ENCODE measurements at regions not wholly inside any gene's neighbourhood (a gene's known extent, or its start where the extent isn't known, plus 50 kb on each side); places are given as distances from the start of the nearest gene placed in this dataset.

GRCh38 chr10:31607481-31607880, 288.5 kb downstream of the ZEB1 start:
- H3K4me1 ChIP-seq: 0 out of 3 replicates have a peak, but pooled peaks cover 3% of the 10 kb centered on the region
- no peaks in the 10 kb centered on the region for H3K9me3 ChIP-seq
- no peak overlapping the region for H3K4me3 ChIP-seq
- FAIRE-seq (no peak), DNase-seq (ENCODE audit: low read depth in 1 of 2, low spot score in 1 of 2) (no peak), ATAC-seq (no peak)
- TF ChIP-seq E2F6 (IDR thresholded peaks at IDR 0.05; ENCODE audit: borderline replicate concordance, low read depth) (no peak), JUNB (IDR thresholded peaks at IDR 0.05) (no peak), MAX (IDR thresholded peaks at IDR 0.05) (no peak)
- ChIA-PET POLR2A (no interaction called here), CTCF (interaction anchor here (0.6 to 1.2 kb wide), 2 partner anchors 11 to 891 kb away, joined by 3 to 4 read pairs; no protein-coding TSS in a partner anchor)
- 35% methylated on average over 3 of the region's 3 CpGs for WGBS (ENCODE audit: missing lambda C conversion rate)
- no peak overlapping the region for H3K27ac ChIP-seq
- no peak overlapping the region for H3K4me2 ChIP-seq

- POLR2A ChIA-PET: no interaction called here
- DNase-seq (ENCODE audit: low read depth in 1 of 2, low spot score in 1 of 2) (no peak), FAIRE-seq (no peak)
These were observed 287.8 kb downstream of the ZEB1 start for GRCh38 chr10:31606841-31607240.

GRCh38 chr10:31605861-31606525, 287.0 kb downstream of the ZEB1 start:
- no peak for ATAC-seq
- Histone ChIP-seq H3K9me3 (no peaks in the 10 kb centered on the region), H3K27ac (no peak overlapping the region), H3K4me3 (no peak overlapping the region), H3K4me1 (0 out of 3 replicates have a peak, but pooled peaks cover 3% of the 10 kb centered on the region), H3K4me2 (no peak overlapping the region)
- no peak for DNase-seq (ENCODE audit: low read depth in 1 of 2, low spot score in 1 of 2)
- WGBS (ENCODE audit: missing lambda C conversion rate): 67% methylated on average over 2 of the region's 2 CpGs
- ChIA-PET POLR2A (no interaction called here), CTCF (interaction anchor here (0.7 kb wide), 1 partner anchor 22 kb away, joined by 3 read pairs; no protein-coding TSS in a partner anchor)
- no peak for FAIRE-seq
- TF ChIP-seq JUNB (IDR thresholded peaks at IDR 0.05) (no peak), HES2 (IDR thresholded peaks at IDR 0.05) (no peak), NR3C1 (IDR thresholded peaks at IDR 0.05) (no peak), MYC (IDR thresholded peaks at IDR 0.05; ENCODE audit: borderline replicate concordance, low read length) (no peak), ZSCAN20 (CRISPR knock-in tag; IDR thresholded peaks at IDR 0.05) (no peak), MAZ (IDR thresholded peaks at IDR 0.05; ENCODE audit: borderline replicate concordance, low read depth, low read length) (no peak), MAFK (IDR thresholded peaks at IDR 0.05; ENCODE audit: partially characterized antibody) (no peak), PHF8 (IDR thresholded peaks at IDR 0.05; ENCODE audit: borderline replicate concordance, low read depth) (no peak), GATA3 (IDR thresholded peaks at IDR 0.05; ENCODE audit: borderline replicate concordance) (no peak), BCL3 (IDR thresholded peaks at IDR 0.05) (no peak), SMC3 (IDR thresholded peaks at IDR 0.05) (no peak), USF2 (IDR thresholded peaks at IDR 0.05) (no peak)

More at GRCh38 chr10:31606841-31607240, 287.8 kb downstream of the ZEB1 start:
- TF ChIP-seq CBX8 (IDR thresholded peaks at IDR 0.05) (no peak), ZFP36 (IDR thresholded peaks at IDR 0.05; ENCODE audit: borderline replicate concordance, partially characterized antibody) (no peak), EHF (CRISPR knock-in tag; IDR thresholded peaks at IDR 0.05) (no peak), NPAS2 (CRISPR knock-in tag; IDR thresholded peaks at IDR 0.05; ENCODE audit: borderline replicate concordance) (no peak), ATOH8 (CRISPR knock-in tag; IDR thresholded peaks at IDR 0.05; ENCODE audit: low read depth) (no peak), KDM5A (IDR thresholded peaks at IDR 0.05) (no peak), NR3C1 (IDR thresholded peaks at IDR 0.05) (no peak), NFE2L2 (conservative IDR thresholded peaks at IDR 0.05; ENCODE audit: low read length) (no peak), HOXB13 (CRISPR knock-in tag; IDR thresholded peaks at IDR 0.05; ENCODE audit: low read depth) (no peak), CHD4 (IDR thresholded peaks at IDR 0.05; ENCODE audit: borderline replicate concordance) (no peak), EP300 (IDR thresholded peaks at IDR 0.05) (no peak), HOXB5 (CRISPR knock-in tag; IDR thresholded peaks at IDR 0.05) (no peak), GATA3 (IDR thresholded peaks at IDR 0.05; ENCODE audit: borderline replicate concordance) (no peak), REST (IDR thresholded peaks at IDR 0.05) (no peak), JUNB (IDR thresholded peaks at IDR 0.05) (no peak), ZSCAN20 (CRISPR knock-in tag; IDR thresholded peaks at IDR 0.05) (no peak)
- H3K4me2 ChIP-seq: no peak overlapping the region
- no peak overlapping the region for H3K4me3 ChIP-seq
- ATAC-seq: no peak
- H3K27ac ChIP-seq: no peak overlapping the region
- H3K4me1 ChIP-seq: 0 out of 3 replicates have a peak, but pooled peaks cover 3% of the 10 kb centered on the region
- H3K9me3 ChIP-seq: no peaks in the 10 kb centered on the region
- CTCF ChIA-PET: no interaction called here
